Peyer's patch (tissue), 4 donors: ENCODE measurements at regions not wholly inside any gene's neighbourhood (a gene's known extent, or its start where the extent isn't known, plus 50 kb on each side); places are given as distances from the start of the nearest gene placed in this dataset.

Experiments used
- POLR2A ChIP-seq, 2 donors: fragments of 450-650 bp; IDR thresholded peaks; one replicate each; pipeline ENCODE4 v1.5.1; 2017; ENCODE audit warnings: antibody characterized with exemption in 2 of 2, mild to moderate bottlenecking in 2 of 2, moderate library complexity in 2 of 2
- TF ChIP-seq, protein P1 (sequence below), 6 experiments: fragments of 450-650 bp in 4 of 6; fragments of 200-600 bp in 2 of 6; sonication (generic) in 1 of 6; IDR thresholded peaks; one replicate each; pipeline ENCODE4 v1.5.1; 2017 to 2019; ENCODE audit warnings: antibody characterized with exemption in 6 of 6, mild to moderate bottlenecking in 3 of 6, moderate library complexity in 1 of 6

DNA sequence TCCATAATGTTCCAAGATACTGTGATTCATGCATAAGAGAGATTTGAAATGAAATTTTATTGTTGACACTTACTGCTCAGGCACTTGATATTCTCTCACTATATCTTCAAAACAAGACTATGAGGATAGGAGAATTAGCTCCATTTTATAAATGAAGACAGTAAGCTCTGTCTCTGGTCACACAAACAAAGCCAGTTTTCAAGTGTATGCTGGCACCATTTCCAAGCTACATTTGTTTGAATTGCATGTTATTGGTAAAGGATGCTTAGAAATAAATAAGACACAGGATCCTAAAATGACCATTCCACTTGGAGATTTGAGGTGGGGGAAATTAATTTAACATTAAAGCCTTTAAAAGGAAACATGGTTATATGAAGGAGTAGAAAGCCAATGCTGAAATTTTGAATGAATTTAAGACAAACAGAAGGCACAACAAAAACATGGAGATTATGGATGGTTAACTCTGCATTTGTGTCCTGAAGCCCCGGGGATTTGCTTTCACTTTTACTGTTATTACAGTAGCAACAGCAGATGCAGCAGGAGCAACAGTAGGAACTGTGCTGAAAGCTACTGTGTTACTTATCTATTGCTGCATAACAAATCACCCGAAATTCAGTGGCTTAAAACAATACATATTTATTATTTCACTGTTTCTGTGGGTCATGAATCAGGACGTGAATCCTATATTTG is 79.7 kb upstream of the ASTN2 start:
- no peak for TF ChIP-seq POLR2A (IDR thresholded peaks at IDR 0.05)
- TF ChIP-seq, protein P1, sequence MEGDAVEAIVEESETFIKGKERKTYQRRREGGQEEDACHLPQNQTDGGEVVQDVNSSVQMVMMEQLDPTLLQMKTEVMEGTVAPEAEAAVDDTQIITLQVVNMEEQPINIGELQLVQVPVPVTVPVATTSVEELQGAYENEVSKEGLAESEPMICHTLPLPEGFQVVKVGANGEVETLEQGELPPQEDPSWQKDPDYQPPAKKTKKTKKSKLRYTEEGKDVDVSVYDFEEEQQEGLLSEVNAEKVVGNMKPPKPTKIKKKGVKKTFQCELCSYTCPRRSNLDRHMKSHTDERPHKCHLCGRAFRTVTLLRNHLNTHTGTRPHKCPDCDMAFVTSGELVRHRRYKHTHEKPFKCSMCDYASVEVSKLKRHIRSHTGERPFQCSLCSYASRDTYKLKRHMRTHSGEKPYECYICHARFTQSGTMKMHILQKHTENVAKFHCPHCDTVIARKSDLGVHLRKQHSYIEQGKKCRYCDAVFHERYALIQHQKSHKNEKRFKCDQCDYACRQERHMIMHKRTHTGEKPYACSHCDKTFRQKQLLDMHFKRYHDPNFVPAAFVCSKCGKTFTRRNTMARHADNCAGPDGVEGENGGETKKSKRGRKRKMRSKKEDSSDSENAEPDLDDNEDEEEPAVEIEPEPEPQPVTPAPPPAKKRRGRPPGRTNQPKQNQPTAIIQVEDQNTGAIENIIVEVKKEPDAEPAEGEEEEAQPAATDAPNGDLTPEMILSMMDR (IDR thresholded peaks at IDR 0.05), result no peak
